CD4-positive, alpha-beta T cell treated with Interleukin-10 for 1 hour (primary cell): ENCODE measurements at regions not wholly inside any gene's neighbourhood (a gene's known extent, or its start where the extent isn't known, plus 50 kb on each side); places are given as distances from the start of the nearest gene placed in this dataset.
"Not testable (repeated sequence)": the region's sequence is repeated elsewhere in the genome, so short reads cannot be mapped to it uniquely, and the experiment has no call there.

Experiments used
- DNase-seq: peaks from one replicate; pipeline ENCODE4 v3.0.0-alpha.2; 2020

- no peak for DNase-seq
Measured at GRCh38 chr4:188578657-188579056, 439.4 kb downstream of the TRIML1 start.

- DNase-seq, result no peak
Measured at GRCh38 chr4:188596021-188596420, 456.8 kb downstream of the TRIML1 start.

- no peak for DNase-seq
Measured at GRCh38 chr4:188603646-188604045, 464.4 kb downstream of the TRIML1 start.

GRCh38 chr4:188606635-188607034 is 467.4 kb downstream of the TRIML1 start:
- no peak for DNase-seq

- DNase-seq, result no peak
Measured at GRCh38 chr4:188611143-188611542, 471.9 kb downstream of the TRIML1 start.

- DNase-seq, result no peak
Measured at GRCh38 chr4:188612659-188613058, 473.4 kb downstream of the TRIML1 start.

GRCh38 chr4:188613976-188614375 is 474.7 kb downstream of the TRIML1 start:
- DNase-seq, result no peak

GRCh38 chr4:188619456-188620149 is 480.4 kb downstream of the TRIML1 start:
- DNase-seq, result no peak

- DNase-seq, result no peak
Measured at GRCh38 chr4:188620608-188621007, 481.4 kb downstream of the TRIML1 start.

- no peak for DNase-seq
Measured at GRCh38 chr4:188623314-188623854, 484.1 kb downstream of the TRIML1 start.

- DNase-seq, result no peak
Measured at GRCh38 chr4:188624370-188624769, 485.1 kb downstream of the TRIML1 start.

GRCh38 chr4:188627892-188628291 is 488.7 kb downstream of the TRIML1 start:
- no peak for DNase-seq

GRCh38 chr4:188639479-188640100 is 500.3 kb downstream of the TRIML1 start:
- DNase-seq, result no peak

GRCh38 chr4:188647820-188648370 is 508.7 kb downstream of the TRIML1 start:
- no peak for DNase-seq

GRCh38 chr4:188649635-188650034 is 510.4 kb downstream of the TRIML1 start:
- DNase-seq, result no peak

GRCh38 chr4:188650516-188650915 is 511.3 kb downstream of the TRIML1 start:
- no peak for DNase-seq

- no peak for DNase-seq
Measured at GRCh38 chr4:188657365-188657764, 518.1 kb downstream of the TRIML1 start.

GRCh38 chr4:188658958-188659522 is 519.8 kb downstream of the TRIML1 start:
- DNase-seq, result no peak

- no peak for DNase-seq
Measured at GRCh38 chr4:188660796-188661195, 521.6 kb downstream of the TRIML1 start.

GRCh38 chr4:188661502-188661901 is 522.3 kb downstream of the TRIML1 start:
- no peak for DNase-seq

GRCh38 chr4:188663369-188663768 is 524.1 kb downstream of the TRIML1 start:
- DNase-seq, result no peak

GRCh38 chr4:188665491-188666457 is 526.5 kb downstream of the TRIML1 start:
- no peak for DNase-seq

- DNase-seq, result not testable (repeated sequence)
Measured at GRCh38 chr4:188678691-188679090, 539.5 kb downstream of the TRIML1 start.
